Bronchial epithelial cell (primary cell): ENCODE measurements at regions not wholly inside any gene's neighbourhood (a gene's known extent, or its start where the extent isn't known, plus 50 kb on each side); places are given as distances from the start of the nearest gene placed in this dataset.

Source experiments
- DNase-seq: peaks from one replicate; pipeline ENCODE4 v3.0.0-alpha.2; 2010; ENCODE audit warnings: low read depth
- FAIRE-seq: peaks from 2 replicates; lab custom pipeline; 2011; peaks lifted over from hg19 to GRCh38; lab: Jason Lieb, UNC
- H3K27me3 ChIP-seq: 2 replicates; pipeline ENCODE4 v1.5.1; 2011; ENCODE audit warnings: low read length; ENCODE audit not compliant: control insufficient read depth, insufficient read depth
- H3K36me3 ChIP-seq: 2 replicates; pipeline ENCODE4 v1.5.1; 2011; ENCODE audit warnings: low read length; ENCODE audit not compliant: control insufficient read depth, insufficient read depth
- H3K4me3 ChIP-seq: 2 replicates; pipeline ENCODE4 v1.5.1; 2011; ENCODE audit warnings: mild to moderate bottlenecking, low read depth, low read length, control low read depth
- CTCF ChIP-seq: IDR thresholded peaks from 2 replicates; pipeline ENCODE4 v1.5.1; 2011; ENCODE audit warnings: mild to moderate bottlenecking, moderate library complexity, low read length, control low read depth, inconsistent platforms; ENCODE audit not compliant: insufficient read depth, severe bottlenecking

GRCh38 chr1:208837242-208837641 lies 593.1 kb upstream of the PLXNA2 start:
- no peak for FAIRE-seq
- H3K4me3 ChIP-seq, result no peak overlapping the region
- no peak for TF ChIP-seq CTCF
- H3K36me3 ChIP-seq, result no peaks in the 10 kb centered on the region
- H3K27me3 ChIP-seq, result no peaks in the 10 kb centered on the region
- DNase-seq, result peak; percentile 82

GRCh38 chr1:208841436-208841835 lies 597.3 kb upstream of the PLXNA2 start:
- FAIRE-seq (no peak), DNase-seq (no peak)
- no peaks in the 10 kb centered on the region for H3K27me3 ChIP-seq
- H3K36me3 ChIP-seq, result no peaks in the 10 kb centered on the region
- H3K4me3 ChIP-seq, result no peak overlapping the region
- no peak for TF ChIP-seq CTCF

GRCh38 chr1:208842451-208842850 lies 598.3 kb upstream of the PLXNA2 start:
- H3K27me3 ChIP-seq, result no peaks in the 10 kb centered on the region
- FAIRE-seq (no peak), DNase-seq (no peak)
- H3K4me3 ChIP-seq, result no peak overlapping the region
- TF ChIP-seq CTCF, result no peak
- no peaks in the 10 kb centered on the region for H3K36me3 ChIP-seq

GRCh38 chr1:208844158-208844557 lies 600.0 kb upstream of the PLXNA2 start:
- DNase-seq, result no peak
- FAIRE-seq, result no peak
- Histone ChIP-seq H3K27me3 (no peaks in the 10 kb centered on the region), H3K4me3 (no peak overlapping the region), H3K36me3 (no peaks in the 10 kb centered on the region)
- TF ChIP-seq CTCF, result no peak

GRCh38 chr1:208848854-208849253 lies 604.7 kb upstream of the PLXNA2 start:
- Histone ChIP-seq H3K4me3 (no peak overlapping the region), H3K27me3 (no peaks in the 10 kb centered on the region), H3K36me3 (no peaks in the 10 kb centered on the region)
- no peak for TF ChIP-seq CTCF
- FAIRE-seq (no peak), DNase-seq (no peak)

- no peaks in the 10 kb centered on the region for H3K27me3 ChIP-seq
- DNase-seq (peak; percentile 13), FAIRE-seq (peak; percentile 50)
- no peaks in the 10 kb centered on the region for H3K36me3 ChIP-seq
- no peak for TF ChIP-seq CTCF
- no peak overlapping the region for H3K4me3 ChIP-seq
Observed at GRCh38 chr1:208850442-208850841, 606.3 kb upstream of the PLXNA2 start.
